H1 (cell line): ENCODE measurements at regions not wholly inside any gene's neighbourhood (a gene's known extent, or its start where the extent isn't known, plus 50 kb on each side); places are given as distances from the start of the nearest gene placed in this dataset.

Experiments
- CTCF ChIA-PET: fragments of 300-600 bp; sonication (Branson Sonifier 250); formaldehyde crosslinking; loops from one replicate; lab custom pipeline; 2021; ENCODE audit not compliant: partially characterized antibody; lab: Charles Lee
- POLR2A ChIA-PET: fragments of 300-600 bp; sonication (Branson Sonifier 250); formaldehyde crosslinking; loops from one replicate; lab custom pipeline; 2021; ENCODE audit warnings: inconsistent platforms; ENCODE audit not compliant: partially characterized antibody; lab: Charles Lee
- DNase-seq, 2 experiments: peaks; one replicate each; pipeline versions ENCODE4 v3.0.0 to v3.0.0-alpha.2; 2010 to 2022; ENCODE audit warnings: low spot score in 2 of 2, low read depth in 1 of 2, mixed read lengths in 1 of 2
- FAIRE-seq: peaks from 2 replicates; lab custom pipeline; 2011; peaks lifted over from hg19 to GRCh38; lab: Jason Lieb, UNC
- H2AFZ ChIP-seq: 2 replicates; pipeline ENCODE4 v1.8.1; 2012; ENCODE audit warnings: low read length, inconsistent platforms
- H2AK5ac ChIP-seq: 2 replicates; pipeline ENCODE4 v1.6.1; 2013; ENCODE audit warnings: low read depth, low read length
- H2BK120ac ChIP-seq: replicated peaks from 2 replicates; pipeline ENCODE3; 2013; ENCODE audit warnings: low read depth, low read length, inconsistent platforms
- H2BK12ac ChIP-seq: 2 replicates; pipeline ENCODE4 v1.6.1; 2013; ENCODE audit warnings: low read depth, low read length
- H2BK15ac ChIP-seq: 2 replicates; pipeline ENCODE4 v1.6.1; 2013; ENCODE audit warnings: low read length
- H2BK20ac ChIP-seq: 2 replicates; pipeline ENCODE4 v1.6.1; 2013; ENCODE audit warnings: low read length
- H2BK5ac ChIP-seq: 2 replicates; pipeline ENCODE4 v1.6.1; 2013; ENCODE audit warnings: low read depth, low read length
- H3K14ac ChIP-seq: 2 replicates; pipeline ENCODE4 v1.6.1; 2013; ENCODE audit warnings: inconsistent platforms; ENCODE audit not compliant: insufficient read length
- H3K18ac ChIP-seq: 2 replicates; pipeline ENCODE4 v1.6.1; 2013; ENCODE audit warnings: low read length; ENCODE audit errors: extremely low read depth
- H3K23ac ChIP-seq: 2 replicates; pipeline ENCODE4 v1.6.1; 2013; ENCODE audit warnings: inconsistent platforms; ENCODE audit not compliant: insufficient read length
- H3K23me2 ChIP-seq: 2 replicates; pipeline ENCODE4 v1.6.1; 2013; ENCODE audit warnings: low read depth, low read length
- H3K27ac ChIP-seq: 2 replicates; pipeline ENCODE4 v1.6.1; 2011; ENCODE audit warnings: low read depth, low read length, inconsistent platforms
- H3K27me3 ChIP-seq, 4 experiments: replicated peaks in 1 of 4; 1 replicate in 1 of 4; 2 replicates in 3 of 4; pipeline versions ENCODE4 v1.6.1 to v1.8.1; 2011 to 2013; ENCODE audit warnings: low read length in 3 of 4, mild to moderate bottlenecking in 3 of 4, inconsistent platforms in 2 of 4, mixed read lengths in 2 of 4, moderate library complexity in 1 of 4; ENCODE audit not compliant: control insufficient read depth in 3 of 4, insufficient read depth in 3 of 4; ENCODE audit errors: extremely low read depth in 1 of 4
- H3K36me3 ChIP-seq, 4 experiments: 2 replicates each; pipeline versions ENCODE4 v1.6.1 to v1.8.1; 2011 to 2013; ENCODE audit warnings: mild to moderate bottlenecking in 4 of 4, low read length in 3 of 4, moderate library complexity in 2 of 4, control low read depth in 1 of 4, inconsistent platforms in 1 of 4; ENCODE audit not compliant: insufficient read depth in 4 of 4, control insufficient read depth in 2 of 4
- H3K4ac ChIP-seq: replicated peaks from 2 replicates; pipeline ENCODE3; 2013; ENCODE audit warnings: low read length, low read depth, mixed read lengths, inconsistent platforms; ENCODE audit not compliant: insufficient read length
- H3K4me1 ChIP-seq, 4 experiments: replicated peaks in 1 of 4; 1 replicate in 1 of 4; 2 replicates in 3 of 4; pipeline versions ENCODE4 v1.6.1 to v1.8.1; 2011 to 2013; ENCODE audit warnings: low read length in 3 of 4, inconsistent platforms in 2 of 4, mixed read lengths in 1 of 4; ENCODE audit not compliant: insufficient read depth in 4 of 4, control insufficient read depth in 3 of 4
- H3K4me2 ChIP-seq, 2 experiments: 2 replicates each; pipeline versions ENCODE4 v1.6.1 to v1.8.1; 2011 to 2013; ENCODE audit warnings: low read depth in 2 of 2, low read length in 2 of 2, control low read depth in 1 of 2, inconsistent platforms in 1 of 2, mild to moderate bottlenecking in 1 of 2; ENCODE audit not compliant: insufficient read depth in 1 of 2
- H3K4me3 ChIP-seq, 4 experiments: fragments of 200-600, 300-600 bp in 1 of 4; sonication (generic), shearing (Covaris generic), sonication (Bioruptor Twin) in 1 of 4; 2 replicates each; pipeline versions ENCODE4 v1.5.1 to v1.8.1; 2011 to 2016; ENCODE audit warnings: low read length in 4 of 4, low read depth in 3 of 4, control low read depth in 2 of 4, inconsistent platforms in 2 of 4, mild to moderate bottlenecking in 2 of 4, mixed read lengths in 1 of 4, moderate library complexity in 1 of 4; ENCODE audit not compliant: insufficient read depth in 2 of 4; ENCODE audit errors: extremely low read depth in 1 of 4
- H3K56ac ChIP-seq: replicated peaks from 2 replicates; pipeline ENCODE3; 2013; ENCODE audit warnings: low read depth, mild to moderate bottlenecking, mixed read lengths, low read length, inconsistent platforms; ENCODE audit not compliant: insufficient read length
- H3K79me1 ChIP-seq: 2 replicates; pipeline ENCODE4 v1.6.1; 2013; ENCODE audit warnings: low read depth, low read length, control low read depth
- H3K79me2 ChIP-seq, 2 experiments: 2 replicates each; pipeline versions ENCODE4 v1.6.1 to v1.8.1; 2012 to 2013; ENCODE audit warnings: low read length in 2 of 2, mild to moderate bottlenecking in 2 of 2, inconsistent platforms in 1 of 2; ENCODE audit not compliant: insufficient read depth in 2 of 2, control insufficient read depth in 1 of 2
- H3K9ac ChIP-seq, 4 experiments: replicated peaks in 1 of 4; 1 replicate in 1 of 4; 2 replicates in 3 of 4; pipeline versions ENCODE4 v1.6.1 to v1.8.1; 2011 to 2013; ENCODE audit warnings: low read depth in 3 of 4, low read length in 3 of 4, control low read depth in 2 of 4, mild to moderate bottlenecking in 2 of 4, moderate library complexity in 2 of 4, inconsistent platforms in 1 of 4; ENCODE audit errors: extremely low read depth in 1 of 4
- H3K9me3 ChIP-seq, 2 experiments: 2 replicates each; pipeline versions ENCODE4 v1.6.1 to v1.8.1; 2012 to 2013; ENCODE audit warnings: mild to moderate bottlenecking in 2 of 2, moderate library complexity in 2 of 2, control low read depth in 1 of 2, inconsistent platforms in 1 of 2, low read depth in 1 of 2, low read length in 1 of 2, mixed read lengths in 1 of 2; ENCODE audit not compliant: insufficient read depth in 2 of 2
- H4K20me1 ChIP-seq, 2 experiments: replicated peaks in 1 of 2; 2 replicates each; pipeline versions ENCODE3 to v1.8.1; 2011 to 2013; ENCODE audit warnings: inconsistent platforms in 2 of 2, low read length in 2 of 2, mild to moderate bottlenecking in 1 of 2; ENCODE audit not compliant: insufficient read depth in 2 of 2, control insufficient read depth in 1 of 2
- H4K5ac ChIP-seq: 2 replicates; pipeline ENCODE4 v1.6.1; 2013; ENCODE audit warnings: low read length, low read depth, mixed read lengths, inconsistent platforms; ENCODE audit not compliant: insufficient read length
- H4K8ac ChIP-seq: 2 replicates; pipeline ENCODE4 v1.8.0; 2013; ENCODE audit warnings: mild to moderate bottlenecking, moderate library complexity, low read length, inconsistent platforms; ENCODE audit not compliant: insufficient read depth; ENCODE audit errors: extremely low read depth
- H4K91ac ChIP-seq: replicated peaks from 2 replicates; pipeline ENCODE3; 2013; ENCODE audit warnings: low read length, mixed read lengths, inconsistent platforms; ENCODE audit not compliant: insufficient read length
- CBX5 ChIP-seq: fragments of 300-800, 300-1000 bp; sonication (generic); IDR thresholded peaks from 2 replicates; pipeline ENCODE4 v1.7.1; 2016; ENCODE audit warnings: antibody characterized with exemption, low read length, low read depth
- CHD1 ChIP-seq: IDR thresholded peaks from 2 replicates; pipeline ENCODE4 v1.6.1; 2012; ENCODE audit warnings: low read depth, low read length, improper control_type of control experiment
- EP300 ChIP-seq, 2 experiments: IDR thresholded peaks; 1 replicate in 1 of 2; 2 replicates in 1 of 2; pipeline ENCODE4 v1.6.1; 2011 to 2012; ENCODE audit warnings: low read depth in 2 of 2, low read length in 2 of 2, mild to moderate bottlenecking in 2 of 2, borderline replicate concordance in 1 of 2, inconsistent platforms in 1 of 2, moderate library complexity in 1 of 2
- NANOG ChIP-seq: IDR thresholded peaks from 2 replicates; pipeline ENCODE4 v1.6.1; 2011; ENCODE audit warnings: low read length, low read depth, mild to moderate bottlenecking, inconsistent platforms; ENCODE audit not compliant: insufficient read depth, poor library complexity, severe bottlenecking
- RXRA ChIP-seq: IDR thresholded peaks from 2 replicates; pipeline ENCODE4 v1.6.1; 2011; ENCODE audit warnings: low read depth, mild to moderate bottlenecking, low read length, moderate library complexity; ENCODE audit not compliant: insufficient read depth
- SAP30 ChIP-seq: fragments of 300-600 bp; sonication (generic); IDR thresholded peaks from 2 replicates; pipeline ENCODE4 v1.7.1; 2012; ENCODE audit warnings: low read length, moderate library complexity, mild to moderate bottlenecking, inconsistent platforms; ENCODE audit not compliant: insufficient read depth, insufficient replicate concordance
- SIX5 ChIP-seq: IDR thresholded peaks from 2 replicates; pipeline ENCODE4 v1.6.1; 2011; ENCODE audit warnings: mild to moderate bottlenecking, low read depth, low read length
- SP4 ChIP-seq: IDR thresholded peaks from 2 replicates; pipeline ENCODE4 v1.6.1; 2012; ENCODE audit warnings: low read length, inconsistent platforms
- WGBS, 2 experiments: shearing (Covaris generic) in 1 of 2; methylation state at CpG; one replicate each; pipeline versions ENCODE4 v1.1.6 to v1.1.7; 2013 to 2015; ENCODE audit warnings: low lambda C conversion rate in 2 of 2, mixed read lengths in 2 of 2, inconsistent platforms in 1 of 2, low coverage in 1 of 2, missing lambda C conversion rate in 1 of 2; ENCODE audit not compliant: insufficient replicate concordance in 2 of 2, insufficient coverage in 1 of 2, insufficient read length in 1 of 2; ENCODE audit errors: extremely low coverage in 1 of 2, missing lambda C conversion rate in 1 of 2; 5-methylcytosine and 5-hydroxymethylcytosine counted together
- TF ChIP-seq, protein P1 (sequence below): IDR thresholded peaks from 2 replicates; pipeline ENCODE4 v1.6.1; 2011; ENCODE audit warnings: low read length, improper control_type of control experiment

DNA sequence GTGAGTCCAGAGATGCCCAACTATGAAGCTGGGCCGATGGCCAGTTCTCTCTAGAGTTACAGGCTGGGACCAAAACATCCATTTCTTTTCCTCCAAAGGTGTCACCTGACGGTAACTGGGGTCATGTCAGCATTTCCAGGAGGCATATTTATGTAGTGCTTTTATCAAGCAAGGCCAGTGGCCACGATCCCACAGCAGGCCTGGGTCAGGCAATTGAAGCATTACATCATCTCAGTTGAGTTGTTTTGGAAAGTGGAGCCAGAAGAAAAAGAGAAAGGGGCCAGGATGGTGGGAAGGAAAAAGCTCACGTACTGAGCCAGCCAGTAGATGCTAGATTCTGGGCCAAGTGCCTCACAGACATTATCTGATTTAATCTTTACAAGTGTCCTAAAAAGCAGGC lies 73.9 kb upstream of the BRINP1 start:
- Histone ChIP-seq H3K56ac (no peak overlapping the region), H4K5ac (no peak overlapping the region), H3K27me3 (peaks cover 0 to 2% (median 0%) of the 10 kb centered on the region in 4 experiments; a peak in 2 of 7 replicates), H3K4ac (no peak overlapping the region), H3K4me1 (peaks cover 3 to 17% (median 6%) of the 10 kb centered on the region in 4 experiments; a peak in 6 of 7 replicates), H3K4me3 (no peak overlapping the region), H2BK5ac (no peak overlapping the region), H3K4me2 (no peak overlapping the region), H3K79me2 (no peaks in the 10 kb centered on the region), H2BK20ac (peak overlapping the region; percentile 82; the same call in 1 of the 2 replicates), H3K36me3 (no peaks in the 10 kb centered on the region), H4K91ac (no peak overlapping the region), H2BK15ac (no peak overlapping the region), H2AK5ac (no peak overlapping the region), H3K14ac (no peak overlapping the region), H4K8ac (no peak overlapping the region), H3K23ac (no peak overlapping the region), H4K20me1 (no peaks in the 10 kb centered on the region), H2AFZ (no peak overlapping the region), H2BK12ac (peak overlapping the region; percentile 2; the same call in 1 of the 2 replicates), H3K23me2 (no peaks in the 10 kb centered on the region), H3K79me1 (no peaks in the 10 kb centered on the region), H3K27ac (no peak overlapping the region), H3K18ac (no peak overlapping the region), H2BK120ac (no peak overlapping the region), H3K9ac (no peak overlapping the region), H3K9me3 (no peaks in the 10 kb centered on the region)
- CTCF ChIA-PET = interaction anchor here (0.6 to 1.4 kb wide), 6 partner anchors 68 to 762 kb away, joined by 3 to 4 read pairs (median 3); no protein-coding TSS in a partner anchor
- WGBS, 2 experiments = 77% methylated on average over 4 of the region's 4 CpGs; no CpG with 5 or more reads in 1 of the 2 experiments
- no peak for DNase-seq
- POLR2A ChIA-PET = interaction anchor here (1.2 kb wide), 1 partner anchor 14 kb away, joined by 3 read pairs; no protein-coding TSS in a partner anchor
- no peak for FAIRE-seq
- no peak for TF ChIP-seq EP300 (IDR thresholded peaks at IDR 0.05; ENCODE audit: borderline replicate concordance in 1 of 2, low read depth in 2 of 2, low read length in 2 of 2)
- TF ChIP-seq SIX5 = no peak
- TF ChIP-seq, protein P1, sequence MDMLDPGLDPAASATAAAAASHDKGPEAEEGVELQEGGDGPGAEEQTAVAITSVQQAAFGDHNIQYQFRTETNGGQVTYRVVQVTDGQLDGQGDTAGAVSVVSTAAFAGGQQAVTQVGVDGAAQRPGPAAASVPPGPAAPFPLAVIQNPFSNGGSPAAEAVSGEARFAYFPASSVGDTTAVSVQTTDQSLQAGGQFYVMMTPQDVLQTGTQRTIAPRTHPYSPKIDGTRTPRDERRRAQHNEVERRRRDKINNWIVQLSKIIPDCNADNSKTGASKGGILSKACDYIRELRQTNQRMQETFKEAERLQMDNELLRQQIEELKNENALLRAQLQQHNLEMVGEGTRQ = no peak
- no peak for TF ChIP-seq SP4
- no peak for TF ChIP-seq CHD1
- TF ChIP-seq SAP30 = no peak
- TF ChIP-seq NANOG = no peak
- no peak for TF ChIP-seq RXRA
- no peak for TF ChIP-seq CBX5
